Heart left ventricle (tissue), 16 donors: ENCODE measurements at regions not wholly inside any gene's neighbourhood (a gene's known extent, or its start where the extent isn't known, plus 50 kb on each side); places are given as distances from the start of the nearest gene placed in this dataset.

Experiments
- ATAC-seq, 4 donors: fragments of 200-7000 bp; cut with Tn5 transposase; one replicate each; pipeline ENCODE4 v1.9.1; 2020 to 2022; ENCODE audit warnings: moderate library complexity in 4 of 4, mild to moderate bottlenecking in 3 of 4, moderate number of reproducible peaks in 1 of 4
- DNase-seq, 5 donors: peaks; one replicate each; pipeline ENCODE4 v3.0.0-alpha.2; 2020
- H3K27ac ChIP-seq, 12 donors: fragments of 200-600 bp; sonication (generic) in 4 of 12; one replicate each; pipeline versions ENCODE4 v1.5.0 to v1.8.0; 2016 to 2022; ENCODE audit warnings: mild to moderate bottlenecking in 2 of 12
- H3K27me3 ChIP-seq, 9 donors: fragments of 200-600 bp; sonication (generic) in 2 of 9; one replicate each; pipeline versions ENCODE4 v1.5.1 to v1.8.0; 2016 to 2022; ENCODE audit warnings: mild to moderate bottlenecking in 3 of 9
- H3K36me3 ChIP-seq, 9 donors: fragments of 200-600 bp; sonication (generic) in 2 of 9; one replicate each; pipeline versions ENCODE4 v1.5.0 to v1.8.0; 2018 to 2022; ENCODE audit warnings: mild to moderate bottlenecking in 2 of 9
- H3K4me1 ChIP-seq, 12 donors: fragments of 200-600 bp; sonication (generic) in 4 of 12; one replicate each; pipeline versions ENCODE4 v1.5.0 to v1.8.0; 2016 to 2022; ENCODE audit warnings: mild to moderate bottlenecking in 3 of 12
- H3K4me3 ChIP-seq, 12 donors: fragments of 200-600 bp; sonication (generic) in 4 of 12; one replicate each; pipeline versions ENCODE4 v1.5.0 to v1.8.0; 2017 to 2022; ENCODE audit warnings: mild to moderate bottlenecking in 9 of 12, moderate library complexity in 4 of 12
- H3K9me3 ChIP-seq, 12 donors: fragments of 200-600 bp; sonication (generic) in 4 of 12; one replicate each; pipeline versions ENCODE4 v1.5.0 to v1.8.0; 2016 to 2022; ENCODE audit warnings: mild to moderate bottlenecking in 1 of 12
- POLR2A ChIP-seq, 2 donors: fragments of 450-650 bp; IDR thresholded peaks; one replicate each; pipeline ENCODE4 v1.6.1; 2017; ENCODE audit warnings: antibody characterized with exemption in 2 of 2, mild to moderate bottlenecking in 2 of 2, moderate library complexity in 2 of 2
- WGBS, 4 donors: extraction: QIAGEN DNeasy Blood & Tissue Kit in 2 of 4; methylation state at CpG; one replicate each; pipeline versions ENCODE4 v1.1.5 to v1.1.7; 2013 to 2018; 5-methylcytosine and 5-hydroxymethylcytosine counted together
- intact Hi-C, 10 donors: fragments of 100-400 bp; cut with DNase I; formaldehyde crosslinking; loops; one replicate each; pipeline versions ENCODE4 v1.11.1 to v1.14.2; 2022
- TF ChIP-seq, protein P1 (sequence below), 12 donors: fragments of 200-600 bp; sonication (generic) in 4 of 12; IDR thresholded peaks; one replicate each; pipeline versions ENCODE4 v1.5.0 to v1.8.0; 2018 to 2022; ENCODE audit warnings: antibody characterized with exemption in 12 of 12, mild to moderate bottlenecking in 5 of 12
- donor health status: ischemic (EF 13 %, LVEDD 7.1; RV severe dilation, severe dysfunction).
- donor health status: healthy with polysubstance abuse.
- donor health status: DM: no; HTN: yes; CAD: no.
- donor health status: DM: no; HTN: no; CAD: no.
- donor health status: ischemic (EF 25% LVEDD 6.9; RV normal size, moderate dysfunction).
- donor health status: ischemic (EF 25% LVEDD 5.7; RV mildly dilated, moderate dysfunction).
- donor health status: healthy.
- donor health status: DM: yes; HTN: yes; CAD: no.
- donor health status: ischemic (EF 35%, LVEDD 5.7; RV mildly dilated, moderate dysfunction).
- donor health status: nonischemic (EF 11% LVEDD 7.7; RV severe dilation, severe dysfunction).
- donor health status: DM: yes; HTN: yes; CAD: no.
- donor health status: PGD.
- donor health status: ischemic (EF 29% LVEDD 5.4; RV normal size, mild dysfunction).
- donor health status: nonischemic (EF 23%, LVEDD 6.1; RV moderate dilation, normal function).

DNA sequence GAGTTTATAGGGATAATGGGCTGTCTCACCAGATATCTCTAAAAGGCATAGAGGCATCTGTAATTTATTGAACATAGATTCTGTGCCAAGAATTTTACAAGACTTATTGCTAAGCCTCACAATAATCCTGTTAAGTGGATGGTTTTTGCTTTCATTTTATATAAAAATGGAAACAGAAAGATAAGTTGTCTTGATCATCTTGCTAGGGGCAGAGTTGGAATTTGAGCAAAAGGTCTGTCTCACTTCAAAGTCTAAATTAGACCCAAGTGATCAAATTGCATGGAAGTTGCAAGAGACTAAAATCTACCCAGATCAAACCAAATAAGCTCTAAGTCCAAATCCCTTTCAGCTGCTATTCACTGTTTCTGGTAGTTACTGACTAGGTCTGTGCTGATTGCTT lies 95.3 kb upstream of the SOX11 start:
- Histone ChIP-seq H3K27me3 (no peaks in the 10 kb centered on the region), H3K4me1 (no peaks in the 10 kb centered on the region), H3K4me3 (no peak overlapping the region), H3K9me3 (no peaks in the 10 kb centered on the region), H3K27ac (no peak overlapping the region), H3K36me3 (no peaks in the 10 kb centered on the region)
- no peak for TF ChIP-seq POLR2A (IDR thresholded peaks at IDR 0.05)
- TF ChIP-seq, protein P1, sequence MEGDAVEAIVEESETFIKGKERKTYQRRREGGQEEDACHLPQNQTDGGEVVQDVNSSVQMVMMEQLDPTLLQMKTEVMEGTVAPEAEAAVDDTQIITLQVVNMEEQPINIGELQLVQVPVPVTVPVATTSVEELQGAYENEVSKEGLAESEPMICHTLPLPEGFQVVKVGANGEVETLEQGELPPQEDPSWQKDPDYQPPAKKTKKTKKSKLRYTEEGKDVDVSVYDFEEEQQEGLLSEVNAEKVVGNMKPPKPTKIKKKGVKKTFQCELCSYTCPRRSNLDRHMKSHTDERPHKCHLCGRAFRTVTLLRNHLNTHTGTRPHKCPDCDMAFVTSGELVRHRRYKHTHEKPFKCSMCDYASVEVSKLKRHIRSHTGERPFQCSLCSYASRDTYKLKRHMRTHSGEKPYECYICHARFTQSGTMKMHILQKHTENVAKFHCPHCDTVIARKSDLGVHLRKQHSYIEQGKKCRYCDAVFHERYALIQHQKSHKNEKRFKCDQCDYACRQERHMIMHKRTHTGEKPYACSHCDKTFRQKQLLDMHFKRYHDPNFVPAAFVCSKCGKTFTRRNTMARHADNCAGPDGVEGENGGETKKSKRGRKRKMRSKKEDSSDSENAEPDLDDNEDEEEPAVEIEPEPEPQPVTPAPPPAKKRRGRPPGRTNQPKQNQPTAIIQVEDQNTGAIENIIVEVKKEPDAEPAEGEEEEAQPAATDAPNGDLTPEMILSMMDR (IDR thresholded peaks at IDR 0.05): no peak
- no peak for ATAC-seq
- intact Hi-C loops: no loop called here
- DNase-seq: no peak

DNA sequence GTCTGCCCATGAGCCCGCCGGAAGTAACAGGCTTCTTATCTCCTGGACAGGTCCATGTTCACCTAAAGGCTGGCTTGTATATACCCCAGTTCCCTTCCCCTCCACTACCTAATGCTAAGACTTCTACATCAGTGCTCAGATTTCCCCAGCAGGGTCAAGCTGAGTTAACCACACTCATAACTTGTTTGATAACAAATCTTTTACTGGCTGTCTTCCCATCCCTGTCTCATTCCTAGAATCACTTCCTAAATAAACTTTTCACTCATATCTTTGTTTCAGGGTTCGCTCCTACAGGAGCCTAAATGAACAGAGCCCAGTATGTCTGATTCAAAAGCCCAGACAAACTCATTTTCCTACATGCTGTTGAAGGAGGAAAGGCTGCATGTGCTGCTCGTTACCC lies 94.0 kb upstream of the SOX11 start:
- Histone ChIP-seq H3K36me3 (no peaks in the 10 kb centered on the region), H3K4me3 (no peak overlapping the region), H3K4me1 (no peaks in the 10 kb centered on the region), H3K27ac (no peak overlapping the region), H3K9me3 (peaks cover 0 to 11% (median 0%) of the 10 kb centered on the region in 12 donors), H3K27me3 (no peaks in the 10 kb centered on the region)
- DNase-seq (no peak), ATAC-seq (no peak)
- 70 to 75% (median 73%) methylated on average over 4 of the region's 4 CpGs for WGBS, 4 donors
- intact Hi-C loops: no loop called here
- TF ChIP-seq, protein P1 (IDR thresholded peaks at IDR 0.05): no peak
- no peak for TF ChIP-seq POLR2A (IDR thresholded peaks at IDR 0.05)

- Histone ChIP-seq H3K27me3 (no peaks in the 10 kb centered on the region), H3K4me1 (no peaks in the 10 kb centered on the region), H3K36me3 (no peaks in the 10 kb centered on the region), H3K4me3 (no peak overlapping the region), H3K9me3 (peaks cover 0 to 2% (median 0%) of the 10 kb centered on the region in 12 donors), H3K27ac (no peak overlapping the region)
- intact Hi-C loops: no loop called here
- TF ChIP-seq POLR2A (IDR thresholded peaks at IDR 0.05): no peak
- TF ChIP-seq, protein P1 (IDR thresholded peaks at IDR 0.05): no peak
- 25 to 48% (median 38%) methylated on average over 3 of the region's 3 CpGs for WGBS, 4 donors
- DNase-seq (no peak), ATAC-seq (no peak)
These were observed 83.0 kb upstream of the SOX11 start for GRCh38 chr2:5609201-5609600.

GRCh38 chr2:5612666-5613065 lies 79.5 kb upstream of the SOX11 start:
- no peaks in the 10 kb centered on the region for H3K4me1 ChIP-seq
- no peak for ATAC-seq
- no peak for DNase-seq
- TF ChIP-seq, protein P1 (IDR thresholded peaks at IDR 0.05): no peak
- TF ChIP-seq POLR2A (IDR thresholded peaks at IDR 0.05): no peak
- H3K4me3 ChIP-seq: no peak overlapping the region
- no peaks in the 10 kb centered on the region for H3K27me3 ChIP-seq
- H3K9me3 ChIP-seq: no peaks in the 10 kb centered on the region
- no peak overlapping the region for H3K27ac ChIP-seq
- WGBS, 4 donors: 71 to 83% (median 75%) methylated on average over 3 of the region's 3 CpGs
- no peaks in the 10 kb centered on the region for H3K36me3 ChIP-seq
- intact Hi-C loops: no loop called here
